Endometrial microvascular endothelial cells (primary cell): ENCODE measurements at regions not wholly inside any gene's neighbourhood (a gene's known extent, or its start where the extent isn't known, plus 50 kb on each side); places are given as distances from the start of the nearest gene placed in this dataset.

ENCODE experiments used
- in situ Hi-C: cut with HindIII; loops from 2 replicates; pipeline ENCODE4 v1.10.0; 2017; ENCODE audit warnings: low sequenced_read_pairs, low pct_unique_long_range_greater_than_20kb; ENCODE audit errors: inconsistent ontology term

DNA sequence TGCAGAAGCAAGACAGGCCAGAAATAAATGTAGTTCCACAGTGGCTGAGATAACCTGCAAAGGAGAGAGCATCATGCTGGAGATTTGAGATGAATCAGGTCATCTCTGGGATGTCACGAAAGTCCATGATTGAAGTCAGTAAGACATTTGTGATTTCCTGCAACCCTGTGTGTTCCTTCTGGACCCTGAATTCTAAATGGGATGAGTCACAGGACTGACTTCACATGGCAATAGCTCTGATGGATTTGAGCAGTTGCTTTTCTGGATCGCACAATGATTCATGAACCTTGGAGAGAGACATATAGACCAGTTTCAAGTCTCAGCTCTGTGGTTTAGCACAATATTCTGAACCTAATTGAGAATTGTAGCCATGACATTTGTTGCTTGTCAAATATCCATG, 102.9 kb downstream of the TSN start:
- in situ Hi-C loops, result no loop called here

DNA sequence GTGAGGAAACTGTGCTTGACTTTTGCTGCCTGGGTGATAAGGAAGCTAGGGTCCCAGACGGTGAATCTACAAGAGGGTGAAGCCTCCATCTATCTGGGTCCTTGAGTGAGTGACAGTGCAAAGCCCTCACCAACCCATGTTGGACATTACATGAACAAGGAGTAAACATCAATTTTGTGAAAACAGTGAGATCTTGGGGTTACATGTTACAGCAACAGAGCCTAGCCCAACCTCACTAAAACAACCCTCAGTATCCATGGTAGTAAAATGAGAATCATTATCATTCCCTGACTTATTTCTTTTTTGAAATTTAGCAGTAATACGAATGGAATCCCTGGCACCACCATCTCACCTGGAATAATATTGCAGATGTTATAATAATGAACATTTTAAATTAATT, 103.4 kb downstream of the TSN start:
- in situ Hi-C loops, result no loop called here

DNA sequence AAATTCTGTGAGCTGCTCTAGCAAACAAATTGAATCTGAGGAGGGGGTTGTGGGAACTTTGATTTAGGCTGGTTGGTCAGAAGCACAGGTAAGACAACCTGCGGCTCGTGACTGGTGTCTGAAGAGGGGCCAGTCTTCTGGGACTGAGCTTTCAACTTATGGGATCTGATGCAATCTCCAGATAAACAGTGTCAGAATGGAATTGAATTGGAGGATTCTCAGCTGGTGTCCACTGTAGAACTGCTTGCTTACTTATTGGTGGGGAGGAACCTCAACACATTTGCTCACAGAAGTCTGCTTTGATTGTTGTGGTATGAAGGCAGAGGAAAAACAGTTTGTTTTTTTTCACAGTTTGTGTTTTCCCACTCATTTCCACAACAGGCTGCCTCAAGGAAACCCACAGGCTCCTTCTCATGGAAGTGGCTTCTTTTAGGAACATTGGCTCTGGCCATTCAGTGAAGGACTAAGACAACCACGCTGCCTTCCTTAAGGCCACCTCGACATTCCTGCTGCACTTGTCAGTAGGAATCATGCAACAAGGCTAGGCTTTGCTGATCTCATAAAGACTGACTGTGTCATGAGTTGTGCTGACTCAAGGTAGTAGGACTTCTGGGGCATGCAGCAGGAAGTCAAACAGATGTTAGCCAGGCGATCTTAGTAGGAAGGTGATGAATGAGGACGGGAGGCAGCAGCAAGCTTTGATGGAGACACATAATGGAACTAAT, 104.7 kb downstream of the TSN start:
- in situ Hi-C loops, result no loop called here

DNA sequence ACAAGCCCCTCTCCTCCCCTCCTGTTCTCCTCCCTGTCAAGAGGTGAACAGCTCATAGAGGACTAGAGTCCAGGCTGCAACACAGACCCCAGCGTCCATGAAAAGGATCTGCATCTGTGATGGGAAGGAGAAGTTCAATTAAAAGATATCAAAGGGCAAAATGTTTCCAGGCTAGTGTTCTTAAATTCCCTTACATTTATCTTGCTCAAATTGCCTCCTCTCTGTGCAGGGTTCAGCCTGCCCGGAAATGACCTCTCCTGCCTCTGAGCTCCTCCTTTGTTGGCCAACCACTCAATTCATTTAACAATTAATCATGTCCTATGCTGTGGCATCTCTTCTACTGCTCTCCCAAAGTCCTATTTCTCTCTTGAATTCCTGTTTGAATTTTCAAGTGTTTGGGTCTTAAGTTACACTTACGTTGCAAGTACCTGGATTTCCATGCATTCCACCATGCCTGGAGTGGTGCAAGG, 105.3 kb downstream of the TSN start:
- in situ Hi-C loops, result no loop called here

DNA sequence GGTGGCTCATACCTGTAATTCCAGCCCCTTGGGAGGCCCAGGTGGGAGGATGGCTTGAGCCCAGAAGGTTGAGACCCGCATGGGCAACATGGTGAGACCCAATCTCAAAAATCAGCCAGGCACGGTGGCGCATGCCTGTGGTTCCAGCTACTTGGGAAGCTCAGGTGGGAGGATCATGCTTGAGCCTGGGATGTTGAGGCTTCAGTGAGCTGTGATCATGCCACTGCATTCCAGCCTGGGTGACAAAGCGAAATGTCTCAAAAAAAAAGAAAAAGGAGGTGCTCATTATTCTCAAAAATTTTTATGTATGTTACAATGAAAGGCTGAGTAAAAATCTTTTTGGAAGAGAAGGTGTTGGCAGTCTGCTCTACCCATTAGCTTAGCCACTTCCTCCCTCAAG, 106.8 kb downstream of the TSN start:
- in situ Hi-C loops, result no loop called here

DNA sequence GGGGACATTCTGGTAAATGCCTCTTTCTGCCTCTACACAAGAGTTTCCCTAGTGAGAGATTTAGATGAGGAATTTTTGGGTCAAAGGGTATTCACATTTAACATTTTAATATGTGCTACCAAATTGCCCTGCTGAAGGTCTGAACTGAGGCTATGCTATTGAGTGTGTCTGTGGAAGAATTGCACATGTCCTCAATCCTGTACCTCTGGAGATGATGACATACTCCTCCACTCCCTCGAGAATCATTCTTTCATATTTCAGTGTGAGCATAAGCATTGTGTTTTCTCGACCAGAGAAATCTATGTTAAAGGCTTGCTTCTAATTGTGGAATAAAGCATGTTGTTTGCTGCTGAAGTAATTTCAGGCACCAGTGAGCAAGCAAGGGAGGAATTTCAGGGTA, 110.5 kb downstream of the TSN start:
- in situ Hi-C loops, result no loop called here

DNA sequence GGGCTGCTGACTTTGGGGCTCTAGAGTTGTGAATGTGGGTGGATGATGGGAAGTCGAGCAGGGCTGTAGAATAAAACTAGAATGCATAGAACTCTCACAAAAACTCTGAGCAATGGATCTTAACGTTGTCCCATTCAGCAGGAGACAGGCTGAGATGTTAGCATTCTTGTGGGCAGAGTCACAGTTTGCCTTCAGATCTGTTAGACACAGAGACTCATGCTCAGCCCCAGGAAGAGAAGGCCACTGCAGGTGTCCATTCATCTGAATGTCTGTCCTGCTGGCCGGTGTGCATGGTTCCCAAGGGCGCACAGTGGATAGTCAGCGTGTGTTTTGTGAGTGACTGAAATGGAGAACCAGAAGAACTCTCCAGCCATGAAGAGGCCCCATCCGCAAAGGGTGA, 111.3 kb downstream of the TSN start:
- in situ Hi-C loops, result no loop called here

DNA sequence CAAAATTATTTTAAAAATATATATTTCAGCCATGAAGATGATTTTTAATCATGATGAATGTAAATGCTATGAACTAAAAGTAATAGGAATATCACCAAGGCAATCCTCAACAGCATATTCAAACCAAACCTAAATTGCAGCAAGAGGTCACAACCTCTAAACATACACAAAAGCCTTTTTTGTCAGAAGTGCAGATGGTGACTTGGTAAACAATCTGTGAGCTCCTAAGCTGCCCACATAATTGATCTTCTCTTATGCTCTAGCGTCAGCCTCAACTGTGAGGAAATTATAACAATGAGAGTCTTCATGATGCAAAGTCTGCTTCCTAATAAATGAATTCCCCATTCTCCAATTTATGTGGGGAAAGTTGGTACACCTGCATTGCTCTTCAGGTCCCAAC, 113.2 kb downstream of the TSN start:
- in situ Hi-C loops, result no loop called here

DNA sequence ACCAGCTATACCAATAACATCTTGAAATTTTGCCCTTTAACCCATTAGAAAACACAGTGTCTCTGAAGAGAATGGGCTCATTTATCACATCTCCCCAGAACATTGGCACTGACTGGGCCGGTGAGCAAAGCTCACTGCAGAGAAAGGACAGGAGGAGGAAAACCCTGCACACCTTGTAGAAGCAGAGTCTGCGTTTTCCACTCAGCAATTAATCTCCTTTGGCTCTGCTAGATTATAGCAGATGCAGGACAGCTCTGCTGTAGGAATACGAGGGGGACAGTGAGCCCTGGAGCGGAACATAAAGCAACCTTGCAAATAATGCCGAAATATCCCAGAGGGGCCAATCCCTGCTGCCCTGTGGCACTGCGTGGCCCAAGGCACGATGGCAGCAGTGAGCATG, 113.9 kb downstream of the TSN start:
- in situ Hi-C loops, result no loop called here

DNA sequence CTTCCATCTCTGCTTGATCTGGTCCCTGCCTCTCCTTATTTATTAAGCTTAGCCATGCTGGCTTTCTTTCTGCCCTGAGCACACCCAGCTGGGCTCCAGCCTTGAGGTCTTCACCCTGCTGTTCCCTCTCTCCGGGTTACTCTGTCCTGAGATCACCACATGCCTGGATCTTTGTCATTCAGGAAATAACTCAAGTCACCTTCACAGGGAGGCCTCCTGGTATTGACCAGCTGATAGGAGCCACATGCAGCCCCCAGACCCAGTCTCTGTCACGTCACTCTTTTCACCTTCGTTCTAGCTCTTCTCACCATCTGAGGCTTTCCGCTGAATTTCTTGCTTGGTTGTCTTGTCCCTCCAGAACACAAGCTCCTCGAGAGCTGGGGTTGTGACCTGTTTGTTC, 114.4 kb downstream of the TSN start:
- in situ Hi-C loops, result no loop called here

DNA sequence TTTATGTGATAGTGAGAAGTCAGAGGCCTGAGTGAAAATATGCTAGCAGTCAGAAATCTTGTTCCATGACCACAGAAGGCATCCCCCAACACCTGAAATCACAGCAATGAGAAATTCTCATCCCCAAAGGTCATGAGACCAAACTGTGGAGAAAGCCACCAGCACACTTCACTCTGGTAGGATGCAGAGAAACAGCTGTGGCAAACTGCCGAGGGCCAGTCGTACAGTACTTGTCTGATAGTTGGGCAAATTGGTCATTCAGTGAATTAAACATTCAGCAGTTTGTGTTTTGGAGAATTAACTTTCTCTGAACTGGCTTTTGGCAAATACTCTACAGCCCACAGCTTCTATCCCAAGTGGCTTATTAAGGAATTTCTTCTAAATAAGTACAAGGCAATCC, 117.2 kb downstream of the TSN start:
- in situ Hi-C loops, result no loop called here

DNA sequence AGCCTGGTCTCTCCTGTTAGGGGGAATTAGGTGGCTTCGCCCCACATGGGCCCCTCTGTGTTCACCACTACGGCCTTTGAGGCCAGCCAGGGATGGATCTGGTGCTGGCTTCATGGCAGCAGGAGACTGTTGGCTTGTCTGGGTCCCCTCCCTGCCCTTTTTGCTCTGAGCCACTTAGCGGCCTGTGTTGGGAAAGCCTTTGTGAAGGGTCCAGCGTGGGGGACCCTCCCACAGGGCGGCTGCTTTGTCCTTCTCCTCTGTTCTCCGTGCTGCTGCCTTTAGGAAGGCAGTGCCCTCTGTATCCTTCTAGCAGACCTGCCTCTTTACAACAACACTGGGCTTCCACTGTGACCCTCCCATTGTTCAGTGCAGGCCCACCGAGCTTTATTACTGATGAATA, 118.4 kb downstream of the TSN start:
- in situ Hi-C loops, result no loop called here

DNA sequence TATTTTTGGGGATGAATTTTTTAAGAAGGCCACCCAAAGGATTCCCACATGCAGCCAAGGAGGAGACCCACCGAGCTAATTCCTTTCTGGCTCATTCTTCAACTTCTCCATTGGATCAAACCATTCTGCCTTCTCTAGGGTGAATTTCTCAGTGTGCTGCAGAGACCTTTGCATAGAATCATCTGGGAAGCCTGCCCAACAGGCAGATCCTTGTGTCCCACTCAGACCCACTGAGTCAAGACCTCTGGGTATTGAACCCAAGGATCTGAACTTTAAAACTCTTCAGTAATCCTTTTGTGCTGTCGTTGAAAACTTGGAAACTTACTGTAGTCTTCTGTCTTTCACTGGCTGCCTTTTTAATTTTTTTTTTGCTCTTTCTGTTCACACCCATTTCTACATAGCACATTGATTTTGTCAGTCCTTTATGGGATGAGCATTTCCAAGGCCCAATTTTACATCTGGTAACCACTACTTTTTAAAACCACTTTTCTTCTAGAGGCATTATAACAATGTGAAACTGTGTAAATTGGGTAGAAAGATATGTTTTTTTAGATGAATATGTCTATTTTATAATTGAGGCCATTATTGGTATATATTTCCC, 120.2 kb downstream of the TSN start:
- in situ Hi-C loops, result no loop called here

DNA sequence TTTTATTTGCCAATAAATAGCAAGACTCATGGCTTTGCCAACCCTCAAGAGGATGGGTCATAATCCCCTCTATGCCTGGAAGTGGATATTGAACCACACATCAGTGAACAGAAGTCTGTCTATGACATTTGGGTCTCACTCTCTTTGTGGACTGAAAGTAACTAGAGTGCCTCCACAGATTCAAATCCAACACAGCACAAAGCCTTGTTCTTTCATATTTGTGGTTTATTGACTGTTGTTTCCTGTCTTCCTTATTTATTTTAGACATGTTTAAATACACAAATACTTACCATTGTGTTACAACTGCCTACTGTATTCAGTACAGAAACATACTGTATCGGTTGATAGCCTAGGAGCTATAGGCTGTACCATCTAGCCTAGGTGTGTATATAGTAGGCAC, 121.9 kb downstream of the TSN start:
- in situ Hi-C loops, result no loop called here

DNA sequence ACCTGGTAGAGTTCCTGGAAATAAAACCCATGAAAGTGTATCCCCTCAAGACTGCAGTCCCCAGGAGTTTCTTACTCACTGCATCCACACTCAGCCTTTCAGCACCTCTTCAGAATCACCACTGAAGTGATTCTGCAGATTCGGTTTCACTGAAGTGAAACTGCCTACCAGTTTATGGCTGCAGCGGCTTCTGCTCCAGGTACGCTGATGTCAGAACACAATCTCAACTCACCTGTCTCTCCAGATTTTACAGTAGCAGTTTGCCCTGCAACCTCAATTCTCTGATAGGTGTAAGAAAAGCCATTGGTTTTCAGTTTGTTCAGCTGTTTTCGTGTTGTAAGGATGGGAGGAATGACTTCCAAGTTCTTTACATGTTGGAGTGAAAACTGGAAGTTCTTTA, 124.8 kb downstream of the TSN start:
- in situ Hi-C loops, result no loop called here

DNA sequence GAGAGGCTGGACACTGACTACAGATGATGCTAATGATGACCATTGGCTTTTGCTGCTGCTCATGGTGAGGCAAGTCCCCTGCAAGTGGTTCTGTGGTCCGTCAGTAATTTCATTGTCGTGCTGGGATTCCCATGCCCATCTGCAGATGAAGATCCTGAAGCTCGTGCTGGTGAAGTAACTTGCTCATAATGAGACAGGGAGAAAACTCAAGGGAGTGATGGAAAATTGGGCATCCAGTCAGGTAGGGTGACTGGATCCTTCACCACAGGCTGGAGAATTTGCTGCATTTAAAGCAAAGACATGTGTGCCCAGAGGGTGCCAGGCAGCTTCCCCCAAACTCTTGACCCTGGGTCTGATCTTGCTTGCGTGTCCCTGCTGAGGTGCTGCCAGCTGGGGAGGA, 125.6 kb downstream of the TSN start:
- in situ Hi-C loops, result no loop called here

DNA sequence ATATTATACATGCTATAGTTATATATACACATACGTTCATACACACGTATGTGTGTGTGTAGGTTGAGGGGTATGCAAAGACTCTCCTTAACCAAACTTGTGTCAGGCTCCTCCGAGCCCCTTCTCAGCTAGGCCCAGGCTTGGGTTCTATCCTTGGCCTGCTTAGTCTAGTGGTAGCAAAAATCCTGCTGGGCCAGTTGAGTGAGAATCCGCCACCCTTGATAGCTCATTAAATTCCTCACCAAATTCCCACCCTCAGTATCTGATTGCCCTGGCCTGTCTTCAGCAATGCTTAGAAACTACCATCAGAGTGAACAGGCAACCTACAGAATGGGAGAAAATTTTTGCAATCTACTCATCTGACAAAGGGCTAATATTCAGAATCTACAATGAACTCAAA, 126.5 kb downstream of the TSN start:
- in situ Hi-C loops, result no loop called here

DNA sequence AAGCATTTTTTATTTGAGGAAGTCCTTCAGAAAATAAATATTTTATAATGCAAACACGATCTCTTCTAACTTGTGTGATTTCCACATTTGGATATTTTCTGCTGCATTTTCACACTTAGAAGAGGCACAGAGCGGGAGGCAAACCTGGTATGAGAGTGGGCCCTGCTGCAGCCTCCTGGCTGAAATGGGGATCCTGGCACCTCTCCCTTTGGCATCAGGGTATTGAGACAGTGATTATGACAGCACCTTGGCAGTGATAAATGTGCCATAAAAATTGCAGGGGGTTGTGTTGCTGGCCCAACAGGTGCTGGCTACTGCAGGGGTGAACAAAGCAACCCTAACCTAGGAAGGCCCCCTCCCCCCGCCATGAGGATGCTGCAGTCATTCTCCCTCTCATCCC, 128.6 kb downstream of the TSN start:
- in situ Hi-C loops, result no loop called here

DNA sequence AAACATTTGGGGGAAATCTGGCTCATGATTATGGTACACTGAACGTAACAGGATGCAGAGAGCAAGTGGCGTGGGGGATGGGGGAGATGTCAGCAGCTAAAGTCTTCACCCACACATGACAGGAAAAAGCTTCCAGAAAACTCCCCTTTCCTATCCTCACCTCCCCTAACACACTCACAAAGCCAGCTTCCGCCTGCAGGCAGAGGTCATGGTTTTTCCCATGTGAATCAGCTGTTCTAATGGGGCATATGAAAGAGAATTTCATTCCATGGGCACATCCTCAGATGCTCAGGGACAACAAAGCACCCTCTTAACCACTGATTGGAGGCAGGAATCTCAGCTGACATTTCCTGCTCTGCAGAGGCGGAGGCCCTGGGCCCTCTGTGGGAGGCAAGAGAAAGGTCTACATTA, 129.1 kb downstream of the TSN start:
- in situ Hi-C loops, result no loop called here

DNA sequence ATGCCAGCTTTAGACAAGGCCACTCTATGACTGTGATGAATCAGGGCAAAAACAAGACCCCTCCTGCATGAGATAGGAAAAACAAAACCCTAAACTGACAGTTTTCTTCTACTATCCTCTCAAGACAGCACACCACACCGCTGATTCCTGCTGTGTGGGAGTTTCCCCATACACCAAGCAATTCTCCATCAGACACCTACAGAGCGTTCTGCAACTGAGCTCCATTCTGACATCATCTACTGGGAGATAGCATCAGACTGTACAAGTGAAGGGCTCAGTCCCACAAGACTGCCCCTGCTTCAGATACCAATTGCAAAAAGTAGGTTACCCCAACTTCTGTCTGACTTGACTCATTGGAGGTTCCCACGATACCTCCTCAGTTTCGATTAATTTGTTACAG, 130.6 kb downstream of the TSN start:
- in situ Hi-C loops, result no loop called here
